ENCODE measurements at regions not wholly inside any gene's neighbourhood (a gene's known extent, or its start where the extent isn't known, plus 50 kb on each side); places are given as distances from the start of the nearest gene placed in this dataset.
"Not testable (repeated sequence)": the region's sequence is repeated elsewhere in the genome, so short reads cannot be mapped to it uniquely, and the experiment has no call there.

DNA sequence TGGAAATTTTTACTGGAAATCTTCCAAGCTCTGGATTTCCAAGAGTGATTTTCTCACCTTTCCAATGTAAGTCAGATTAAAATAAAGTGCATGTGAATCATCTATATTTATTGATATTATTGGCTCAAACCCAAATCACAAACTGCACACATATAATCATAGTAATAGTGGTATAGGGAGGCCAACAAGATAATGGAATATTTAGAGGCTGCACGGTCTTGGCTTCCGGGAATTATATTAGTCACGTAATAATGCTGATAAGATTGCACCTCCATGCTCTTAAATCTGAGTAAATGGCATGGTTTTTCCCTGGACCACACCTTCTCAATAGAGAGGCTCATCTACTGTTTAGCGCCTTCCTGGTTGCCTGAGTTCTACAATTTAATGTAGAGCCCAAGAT is 567.1 kb upstream of the NR2F2 start:
- in situ Hi-C loops (cut with MboI; ENCODE audit: low sequenced_read_pairs, unreplicated experiment): no loop called here
- no peak for DNase-seq (ENCODE audit: low spot score)
- TF ChIP-seq, protein P1, sequence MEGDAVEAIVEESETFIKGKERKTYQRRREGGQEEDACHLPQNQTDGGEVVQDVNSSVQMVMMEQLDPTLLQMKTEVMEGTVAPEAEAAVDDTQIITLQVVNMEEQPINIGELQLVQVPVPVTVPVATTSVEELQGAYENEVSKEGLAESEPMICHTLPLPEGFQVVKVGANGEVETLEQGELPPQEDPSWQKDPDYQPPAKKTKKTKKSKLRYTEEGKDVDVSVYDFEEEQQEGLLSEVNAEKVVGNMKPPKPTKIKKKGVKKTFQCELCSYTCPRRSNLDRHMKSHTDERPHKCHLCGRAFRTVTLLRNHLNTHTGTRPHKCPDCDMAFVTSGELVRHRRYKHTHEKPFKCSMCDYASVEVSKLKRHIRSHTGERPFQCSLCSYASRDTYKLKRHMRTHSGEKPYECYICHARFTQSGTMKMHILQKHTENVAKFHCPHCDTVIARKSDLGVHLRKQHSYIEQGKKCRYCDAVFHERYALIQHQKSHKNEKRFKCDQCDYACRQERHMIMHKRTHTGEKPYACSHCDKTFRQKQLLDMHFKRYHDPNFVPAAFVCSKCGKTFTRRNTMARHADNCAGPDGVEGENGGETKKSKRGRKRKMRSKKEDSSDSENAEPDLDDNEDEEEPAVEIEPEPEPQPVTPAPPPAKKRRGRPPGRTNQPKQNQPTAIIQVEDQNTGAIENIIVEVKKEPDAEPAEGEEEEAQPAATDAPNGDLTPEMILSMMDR (IDR thresholded peaks at IDR 0.05; ENCODE audit: borderline replicate concordance, control extremely low read depth, extremely low read depth, insufficient read depth, missing control alignments): no peak

- no peak for DNase-seq (ENCODE audit: low spot score)
- in situ Hi-C loops (cut with MboI; ENCODE audit: low sequenced_read_pairs, unreplicated experiment): no loop called here
- TF ChIP-seq, protein P1 (IDR thresholded peaks at IDR 0.05; ENCODE audit: borderline replicate concordance, control extremely low read depth, extremely low read depth, insufficient read depth, missing control alignments): no peak
Observed at GRCh38 chr15:95765161-95765560, 565.3 kb upstream of the NR2F2 start.

GRCh38 chr15:95770196-95770595 is 560.3 kb upstream of the NR2F2 start:
- in situ Hi-C loops (cut with MboI; ENCODE audit: low sequenced_read_pairs, unreplicated experiment): no loop called here
- DNase-seq (ENCODE audit: low spot score): no peak
- TF ChIP-seq, protein P1 (IDR thresholded peaks at IDR 0.05; ENCODE audit: borderline replicate concordance, control extremely low read depth, extremely low read depth, insufficient read depth, missing control alignments): no peak

DNA sequence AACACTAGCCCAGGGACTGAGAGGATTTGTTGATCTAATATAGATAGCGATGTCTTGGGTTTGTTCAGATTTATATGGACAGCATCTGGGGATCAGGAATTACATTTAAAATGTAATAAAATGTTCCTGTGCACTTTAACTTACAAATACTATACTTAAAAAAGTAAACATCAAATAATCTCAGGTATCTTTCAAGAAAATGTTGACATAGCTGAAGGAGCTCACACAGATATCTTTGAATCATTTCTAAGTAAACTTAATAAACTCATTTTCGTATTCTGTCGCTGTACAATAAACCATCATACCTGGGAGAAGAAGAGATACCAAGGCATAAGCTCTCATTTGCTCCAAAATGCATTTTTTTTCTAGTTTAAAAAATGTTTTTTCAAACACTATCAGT is 557.5 kb upstream of the NR2F2 start:
- DNase-seq (ENCODE audit: low spot score): no peak
- TF ChIP-seq, protein P1 (IDR thresholded peaks at IDR 0.05; ENCODE audit: borderline replicate concordance, control extremely low read depth, extremely low read depth, insufficient read depth, missing control alignments): no peak
- in situ Hi-C loops (cut with MboI; ENCODE audit: low sequenced_read_pairs, unreplicated experiment): no loop called here

DNA sequence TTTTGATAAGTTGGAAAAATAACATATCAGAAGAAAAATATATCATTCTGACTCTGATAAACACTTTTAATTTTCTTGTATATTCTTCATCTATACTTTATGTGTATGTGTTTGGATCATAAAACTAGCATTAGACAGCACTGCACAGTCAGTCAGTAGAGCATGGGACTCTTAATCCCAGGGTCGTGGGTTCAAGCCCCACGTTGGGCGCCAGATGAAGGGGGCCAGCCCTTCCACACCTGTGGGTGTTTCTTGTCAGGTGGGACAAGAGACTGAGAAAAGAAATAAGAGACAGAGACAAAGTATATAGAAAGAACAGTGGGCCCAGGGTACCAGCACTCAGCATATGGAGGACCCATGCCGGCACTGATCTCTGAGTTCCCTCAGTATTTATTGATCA is 546.0 kb upstream of the NR2F2 start:
- TF ChIP-seq, protein P1 (IDR thresholded peaks at IDR 0.05; ENCODE audit: borderline replicate concordance, control extremely low read depth, extremely low read depth, insufficient read depth, missing control alignments): no peak
- no peak for DNase-seq (ENCODE audit: low spot score)
- in situ Hi-C loops (cut with MboI; ENCODE audit: low sequenced_read_pairs, unreplicated experiment): no loop called here

DNA sequence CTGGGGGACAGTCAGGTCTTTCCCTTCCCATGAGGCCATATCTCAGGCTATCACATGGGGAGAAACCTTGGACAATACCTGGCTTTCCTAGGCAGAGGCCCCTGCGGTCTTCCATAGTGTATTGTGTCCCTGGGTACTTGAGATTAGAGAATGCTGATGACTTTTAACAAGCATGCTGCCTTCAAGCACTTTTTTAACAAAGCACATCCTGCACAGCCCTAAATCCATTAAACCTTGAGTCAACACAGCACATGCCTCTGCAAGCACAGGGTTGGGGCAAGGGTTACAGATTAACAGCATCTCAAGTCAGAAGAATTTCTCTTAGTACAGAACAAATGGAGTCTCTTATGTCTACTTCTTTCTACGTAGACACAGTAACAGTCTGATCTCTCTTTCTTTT is 545.2 kb upstream of the NR2F2 start:
- DNase-seq (ENCODE audit: low spot score); in situ Hi-C loops (cut with MboI; ENCODE audit: low sequenced_read_pairs, unreplicated experiment): not testable (repeated sequence)

DNA sequence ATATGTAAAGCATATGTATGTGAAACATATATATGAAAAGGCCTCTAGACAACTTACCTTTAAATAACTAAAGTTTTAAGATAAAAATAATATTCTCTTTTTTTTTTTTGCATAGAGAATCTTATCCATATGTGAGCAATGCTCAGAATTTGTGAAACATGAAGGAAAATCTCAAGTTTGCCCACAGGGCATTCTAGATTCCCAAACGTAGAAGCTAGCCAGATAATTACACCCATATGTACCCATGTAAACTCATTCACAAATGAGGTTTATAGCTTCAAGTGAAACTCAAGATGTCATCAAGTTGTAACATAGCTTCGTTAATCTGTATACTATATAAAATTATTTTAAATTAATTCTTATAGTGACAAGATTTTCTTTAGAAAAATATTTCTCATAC is 537.3 kb upstream of the NR2F2 start:
- in situ Hi-C loops (cut with MboI; ENCODE audit: low sequenced_read_pairs, unreplicated experiment): no loop called here
- TF ChIP-seq, protein P1 (IDR thresholded peaks at IDR 0.05; ENCODE audit: borderline replicate concordance, control extremely low read depth, extremely low read depth, insufficient read depth, missing control alignments): no peak
- DNase-seq (ENCODE audit: low spot score): no peak
